ENCODE measurements at regions not wholly inside any gene's neighbourhood (a gene's known extent, or its start where the extent isn't known, plus 50 kb on each side); places are given as distances from the start of the nearest gene placed in this dataset.
A peak's percentile ranks its signal among the peaks of the same experiment; 100 is the strongest.

DNA sequence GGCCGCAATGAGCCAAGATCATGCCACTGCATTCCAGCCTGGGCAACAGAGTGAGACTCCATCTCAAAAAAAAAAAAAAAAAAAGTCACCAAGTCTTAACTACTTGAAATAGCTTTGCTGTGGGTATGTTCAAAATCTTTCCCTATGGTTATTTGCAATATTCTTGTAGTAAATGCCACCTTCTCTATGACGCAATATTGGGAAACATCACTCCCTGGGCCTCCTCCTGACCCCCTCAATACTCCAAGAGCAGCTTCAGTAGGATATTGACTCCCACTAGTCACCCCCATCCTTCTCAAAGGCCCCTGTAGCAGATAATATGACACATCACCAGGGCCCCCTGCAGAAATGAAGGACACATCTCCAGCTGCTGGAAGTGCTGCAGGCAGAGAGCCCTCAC lies 137.8 kb downstream of the AIPL1 start:
- H3K4me3 ChIP-seq = no peak overlapping the region
- H3K9me3 ChIP-seq = no peaks in the 10 kb centered on the region
- DNase-seq (no peak), FAIRE-seq (no peak), ATAC-seq (no peak)
- intact Hi-C loops (cut with DNase I) = no loop called here
- H3K27me3 ChIP-seq = no peaks in the 10 kb centered on the region
- TF ChIP-seq, protein P1, sequence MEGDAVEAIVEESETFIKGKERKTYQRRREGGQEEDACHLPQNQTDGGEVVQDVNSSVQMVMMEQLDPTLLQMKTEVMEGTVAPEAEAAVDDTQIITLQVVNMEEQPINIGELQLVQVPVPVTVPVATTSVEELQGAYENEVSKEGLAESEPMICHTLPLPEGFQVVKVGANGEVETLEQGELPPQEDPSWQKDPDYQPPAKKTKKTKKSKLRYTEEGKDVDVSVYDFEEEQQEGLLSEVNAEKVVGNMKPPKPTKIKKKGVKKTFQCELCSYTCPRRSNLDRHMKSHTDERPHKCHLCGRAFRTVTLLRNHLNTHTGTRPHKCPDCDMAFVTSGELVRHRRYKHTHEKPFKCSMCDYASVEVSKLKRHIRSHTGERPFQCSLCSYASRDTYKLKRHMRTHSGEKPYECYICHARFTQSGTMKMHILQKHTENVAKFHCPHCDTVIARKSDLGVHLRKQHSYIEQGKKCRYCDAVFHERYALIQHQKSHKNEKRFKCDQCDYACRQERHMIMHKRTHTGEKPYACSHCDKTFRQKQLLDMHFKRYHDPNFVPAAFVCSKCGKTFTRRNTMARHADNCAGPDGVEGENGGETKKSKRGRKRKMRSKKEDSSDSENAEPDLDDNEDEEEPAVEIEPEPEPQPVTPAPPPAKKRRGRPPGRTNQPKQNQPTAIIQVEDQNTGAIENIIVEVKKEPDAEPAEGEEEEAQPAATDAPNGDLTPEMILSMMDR (IDR thresholded peaks at IDR 0.05) = no peak
- no peaks in the 10 kb centered on the region for H3K4me1 ChIP-seq
- no peak overlapping the region for H3K27ac ChIP-seq
- 80 to 84% methylated on average over 2 of the region's 2 CpGs for WGBS, 2 donors
- H3K36me3 ChIP-seq = no peaks in the 10 kb centered on the region

DNA sequence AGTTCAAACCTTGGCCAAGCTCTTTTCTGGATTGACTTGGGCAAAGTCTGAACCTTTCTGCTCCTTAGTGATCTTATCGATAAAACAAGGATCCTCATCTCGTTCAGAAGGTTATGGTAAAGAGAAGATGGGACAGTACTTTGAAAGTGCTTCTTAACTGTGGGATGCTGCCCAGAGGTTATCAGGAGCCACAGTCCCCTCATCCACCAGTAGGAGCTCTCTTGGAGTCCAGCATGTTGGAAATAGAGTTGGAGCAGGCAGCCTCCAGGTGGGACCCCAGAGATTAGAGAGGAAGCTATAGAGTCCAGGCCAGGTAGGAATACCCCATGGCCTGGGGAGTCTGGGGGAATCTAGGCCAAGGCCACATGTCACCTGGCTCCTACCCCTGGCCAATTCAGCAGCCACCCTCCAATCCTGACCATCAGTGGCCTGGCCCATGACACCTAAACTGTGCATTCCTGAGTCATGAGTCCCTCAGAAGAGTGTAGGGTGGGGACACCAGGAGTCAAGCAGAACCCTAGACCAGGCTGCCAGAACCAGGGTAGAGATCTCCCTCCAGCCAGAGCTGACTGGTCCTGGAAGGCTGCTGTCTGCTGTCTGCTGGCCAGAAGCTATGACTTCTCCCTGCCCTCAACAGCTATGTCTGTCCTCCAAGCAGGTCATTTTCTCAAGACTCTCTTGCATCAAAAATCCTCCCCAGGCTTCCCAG lies 144.3 kb downstream of the AIPL1 start:
- no peak for ATAC-seq
- intact Hi-C loops (cut with DNase I) = no loop called here
- no peak for DNase-seq
- Histone ChIP-seq H3K4me1 (no peaks in the 10 kb centered on the region), H3K9me3 (no peaks in the 10 kb centered on the region), H3K4me3 (no peak overlapping the region), H3K27me3 (no peaks in the 10 kb centered on the region), H3K27ac (no peak overlapping the region), H3K36me3 (no peaks in the 10 kb centered on the region)
- WGBS, 2 donors = 61 to 74% methylated on average over 2 of the region's 2 CpGs
- TF ChIP-seq, protein P1 (IDR thresholded peaks at IDR 0.05) = no peak
- no peak for FAIRE-seq

DNA sequence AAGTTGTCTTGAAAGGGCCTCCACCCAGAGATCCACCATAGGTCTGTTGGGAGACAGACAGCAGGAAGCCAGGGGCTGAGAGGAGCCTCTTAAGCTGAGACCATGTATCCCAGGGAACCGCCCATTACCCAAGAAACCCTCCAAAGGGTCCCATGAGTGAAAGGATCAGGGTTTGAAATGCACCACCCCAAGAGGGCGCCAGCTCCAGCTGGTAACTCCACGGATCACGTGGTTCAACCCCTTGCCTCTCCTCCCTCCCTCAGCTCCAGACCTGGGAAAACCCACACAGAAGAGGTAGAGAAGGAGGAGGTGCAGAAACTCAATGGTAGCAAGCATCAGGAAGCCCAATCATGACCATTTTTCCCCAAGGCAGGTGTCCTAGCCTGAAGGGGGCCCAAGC lies 148.7 kb downstream of the AIPL1 start:
- Histone ChIP-seq H3K4me3 (no peak overlapping the region), H3K27ac (no peak overlapping the region), H3K27me3 (no peaks in the 10 kb centered on the region), H3K36me3 (no peaks in the 10 kb centered on the region), H3K9me3 (no peaks in the 10 kb centered on the region), H3K4me1 (no peaks in the 10 kb centered on the region)
- FAIRE-seq = no peak
- no peak for ATAC-seq
- no peak for DNase-seq
- TF ChIP-seq, protein P1 (IDR thresholded peaks at IDR 0.05) = no peak
- WGBS, 2 donors = 31 to 38% methylated on average over 4 of the region's 4 CpGs
- intact Hi-C loops (cut with DNase I) = no loop called here

DNA sequence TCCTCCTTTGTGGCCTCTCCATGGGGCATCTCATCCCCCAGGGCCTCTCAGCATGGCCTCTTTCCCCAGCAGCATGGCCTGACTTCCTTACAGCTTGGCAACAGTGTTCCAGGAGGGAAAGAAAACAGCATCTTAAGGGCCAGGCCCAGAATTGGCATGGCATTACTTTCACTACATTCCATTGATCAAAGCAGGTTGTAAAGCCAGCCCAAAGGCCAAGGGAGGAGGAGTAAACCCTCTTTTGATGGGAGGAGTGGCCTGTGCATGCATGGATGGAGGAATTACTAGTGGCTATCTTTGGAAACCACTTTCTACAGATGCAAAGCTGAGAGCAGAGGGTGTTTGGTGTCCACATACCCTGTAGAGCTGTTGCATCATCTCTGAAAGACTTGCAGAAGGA lies 149.4 kb downstream of the AIPL1 start:
- DNase-seq = no peak
- no peaks in the 10 kb centered on the region for H3K36me3 ChIP-seq
- H3K27me3 ChIP-seq = no peaks in the 10 kb centered on the region
- TF ChIP-seq, protein P1 (IDR thresholded peaks at IDR 0.05) = no peak
- H3K4me3 ChIP-seq = no peak overlapping the region
- intact Hi-C loops (cut with DNase I) = no loop called here
- FAIRE-seq = no peak
- no peak for ATAC-seq
- H3K4me1 ChIP-seq = no peaks in the 10 kb centered on the region
- no peak overlapping the region for H3K27ac ChIP-seq
- no peaks in the 10 kb centered on the region for H3K9me3 ChIP-seq

DNA sequence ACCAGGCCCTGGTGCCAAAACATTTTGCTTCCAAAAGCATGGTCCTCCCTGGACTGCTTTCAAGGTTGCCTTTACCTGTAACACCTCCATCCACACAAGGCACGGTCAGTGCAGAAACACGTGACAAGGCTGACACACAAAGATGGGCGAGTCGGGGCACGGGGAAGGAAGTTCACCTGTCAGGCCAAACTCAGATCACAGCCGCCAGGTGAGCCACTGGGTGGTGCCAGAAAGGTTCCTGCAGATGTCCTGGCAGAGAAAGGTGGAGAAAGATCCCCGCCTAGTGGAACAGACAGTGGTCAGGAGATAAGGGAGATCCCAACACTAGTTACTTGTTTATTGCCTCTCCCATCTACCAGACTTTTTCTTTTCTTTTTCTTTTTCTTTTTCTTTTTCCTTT lies 155.3 kb downstream of the AIPL1 start:
- Histone ChIP-seq H3K9me3 (no peaks in the 10 kb centered on the region), H3K4me3 (no peak overlapping the region), H3K36me3 (no peaks in the 10 kb centered on the region), H3K4me1 (no peaks in the 10 kb centered on the region), H3K27ac (no peak overlapping the region), H3K27me3 (no peaks in the 10 kb centered on the region)
- intact Hi-C loops (cut with DNase I) = no loop called here
- ATAC-seq (peak in 2 of 4 donors; percentile 54 to 71), DNase-seq (no peak), FAIRE-seq (no peak)
- TF ChIP-seq, protein P1 (IDR thresholded peaks at IDR 0.05) = no peak
- WGBS, 2 donors = 11 to 14% methylated on average over 7 of the region's 7 CpGs

All from pancreas (tissue), 10 donors.